ENCODE measurements at regions not wholly inside any gene's neighbourhood (a gene's known extent, or its start where the extent isn't known, plus 50 kb on each side); places are given as distances from the start of the nearest gene placed in this dataset.
"Not testable (repeated sequence)": the region's sequence is repeated elsewhere in the genome, so short reads cannot be mapped to it uniquely, and the experiment has no call there.

DNA sequence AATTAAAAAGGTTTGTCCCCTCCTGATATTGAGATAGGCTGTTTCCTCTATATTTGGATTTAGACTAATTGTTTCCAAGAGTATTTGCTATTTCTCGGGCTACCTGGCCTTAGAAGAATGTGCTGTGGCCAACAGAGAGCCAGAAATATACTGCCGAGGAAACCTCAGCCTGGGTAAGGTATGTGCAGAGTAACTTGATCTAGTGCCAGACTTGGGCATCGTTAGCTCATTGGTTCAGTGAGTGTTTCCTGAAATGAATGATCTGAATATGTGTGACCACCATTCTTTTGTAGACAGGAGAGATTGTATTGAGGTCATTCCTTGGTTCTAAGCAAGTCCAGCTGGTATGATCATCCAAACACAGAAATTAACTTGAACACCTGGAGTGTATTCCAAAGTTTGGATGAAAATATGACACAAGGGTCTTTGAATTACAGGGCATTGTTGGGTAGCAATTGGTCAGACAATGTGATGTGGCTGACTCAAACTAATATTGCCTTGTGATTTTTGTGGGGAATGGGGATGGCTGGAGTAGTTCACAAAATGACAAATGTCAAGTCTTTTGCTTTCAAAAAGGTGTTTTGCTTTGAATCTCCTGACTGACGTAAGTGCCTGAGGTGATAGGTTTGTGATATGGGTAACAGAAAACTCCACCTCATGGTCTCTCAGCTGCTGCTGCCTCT is 100.2 kb upstream of the CXCL13 start:
- H3K36me3 Mint-ChIP-seq (ENCODE audit: insufficient read depth), result no peaks in the 10 kb centered on the region
- H3K4me1 Mint-ChIP-seq, result no peaks in the 10 kb centered on the region
- no peaks in the 10 kb centered on the region for H3K9me3 Mint-ChIP-seq
- no peak overlapping the region for H3K27ac Mint-ChIP-seq (ENCODE audit: low read depth)
- ATAC-seq (replicated peaks; ENCODE audit: extremely low read depth, poor library complexity, severe bottlenecking) (no peak), DNase-seq (ENCODE audit: low spot score in 2 of 2) (no peak)
- H3K4me3 Mint-ChIP-seq, result no peak overlapping the region
- no peaks in the 10 kb centered on the region for H3K27me3 Mint-ChIP-seq

DNA sequence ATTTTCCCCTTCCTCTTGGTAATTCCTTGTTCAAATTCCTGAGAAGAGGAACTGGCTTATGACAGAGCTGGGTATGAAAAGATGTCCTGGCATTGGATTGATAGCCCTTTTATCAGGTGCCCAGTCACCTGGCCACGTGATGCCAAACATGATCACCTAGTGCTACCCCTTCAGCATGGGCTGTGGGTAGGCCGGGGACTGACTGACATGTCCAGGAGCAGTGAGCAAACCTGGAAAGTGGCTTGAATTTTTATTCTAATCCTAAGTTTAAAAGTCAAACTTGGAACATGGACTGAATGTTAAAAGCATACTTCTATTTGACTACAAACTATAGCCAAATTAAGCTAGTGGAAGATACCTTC is 99.7 kb upstream of the CXCL13 start:
- DNase-seq (ENCODE audit: low spot score in 2 of 2) (no peak), ATAC-seq (replicated peaks; ENCODE audit: extremely low read depth, poor library complexity, severe bottlenecking) (no peak)
- Mint-ChIP-seq H3K27me3 (no peaks in the 10 kb centered on the region), H3K4me3 (no peak overlapping the region), H3K27ac (ENCODE audit: low read depth) (no peak overlapping the region), H3K36me3 (ENCODE audit: insufficient read depth) (no peaks in the 10 kb centered on the region), H3K9me3 (no peaks in the 10 kb centered on the region), H3K4me1 (no peaks in the 10 kb centered on the region)

DNA sequence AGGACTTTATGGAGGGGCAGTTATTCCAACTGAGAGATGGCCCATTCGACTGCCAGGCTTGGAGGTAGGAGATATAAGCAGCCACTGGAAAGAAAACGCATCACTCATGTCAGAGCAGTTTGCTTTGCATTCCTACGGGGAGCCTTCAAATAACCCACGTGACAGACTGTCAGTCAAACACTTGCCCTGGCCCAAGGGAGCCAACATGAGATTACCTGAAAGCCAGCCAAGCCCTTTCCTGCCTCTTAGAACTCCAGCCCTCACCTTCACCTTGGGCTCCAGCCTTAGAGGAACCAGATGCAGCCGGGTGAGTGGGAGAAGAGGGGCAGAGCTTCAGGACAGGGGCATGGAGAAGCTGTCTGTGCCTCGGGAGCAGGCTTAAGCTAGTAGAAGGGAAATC is 95.3 kb upstream of the CXCL13 start:
- Mint-ChIP-seq H3K36me3 (ENCODE audit: insufficient read depth) (no peaks in the 10 kb centered on the region), H3K27ac (ENCODE audit: low read depth) (no peak overlapping the region), H3K27me3 (no peaks in the 10 kb centered on the region), H3K9me3 (no peaks in the 10 kb centered on the region), H3K4me3 (no peak overlapping the region), H3K4me1 (no peaks in the 10 kb centered on the region)
- ATAC-seq (replicated peaks; ENCODE audit: extremely low read depth, poor library complexity, severe bottlenecking) (no peak), DNase-seq (ENCODE audit: low spot score in 2 of 2) (no peak)

DNA sequence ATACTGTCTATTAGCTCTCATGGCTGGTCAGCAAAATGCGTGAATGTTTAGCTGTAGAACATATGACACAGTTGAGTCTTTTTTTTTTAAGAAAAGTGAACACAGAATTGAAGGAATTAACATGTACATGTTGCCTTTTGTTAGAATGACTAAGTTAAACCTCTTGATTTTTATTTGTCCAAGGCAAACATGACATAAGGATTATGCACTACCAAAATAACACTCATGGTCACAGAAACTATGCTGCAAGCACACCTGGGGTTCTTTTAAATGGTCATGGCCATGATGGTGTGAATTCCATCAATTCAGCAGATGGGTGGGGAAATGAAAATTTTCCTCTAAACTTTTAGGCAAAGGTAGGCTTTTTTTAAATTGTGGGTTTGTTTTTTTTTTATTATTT is 80.1 kb upstream of the CXCL13 start:
- Mint-ChIP-seq H3K27me3 (peaks cover 44% of the 10 kb centered on the region), H3K9me3 (no peaks in the 10 kb centered on the region), H3K4me1 (no peaks in the 10 kb centered on the region), H3K36me3 (ENCODE audit: insufficient read depth) (peaks cover 1% of the 10 kb centered on the region), H3K4me3 (no peak overlapping the region), H3K27ac (ENCODE audit: low read depth) (no peak overlapping the region)
- DNase-seq (ENCODE audit: low spot score in 2 of 2) (no peak), ATAC-seq (replicated peaks; ENCODE audit: extremely low read depth, poor library complexity, severe bottlenecking) (no peak)

DNA sequence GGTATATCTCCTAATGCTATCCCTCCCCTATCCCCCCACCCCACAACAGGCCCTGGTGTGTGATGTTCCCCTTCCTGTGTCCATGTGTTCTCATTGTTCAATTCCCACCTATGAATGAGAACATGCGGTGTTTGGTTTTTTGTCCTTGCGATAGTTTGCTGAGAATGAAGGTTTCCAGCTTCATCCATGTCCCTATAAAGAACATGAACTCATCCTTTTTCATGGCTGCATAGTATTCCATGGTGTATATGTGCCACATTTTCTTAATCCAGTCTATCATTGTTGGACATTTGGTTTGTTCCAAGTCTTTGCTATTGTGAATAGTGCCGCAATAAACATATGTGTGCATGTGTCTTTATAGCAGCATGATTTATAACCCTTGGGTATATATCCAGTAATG is 77.7 kb upstream of the CXCL13 start:
- H3K4me1 Mint-ChIP-seq; H3K27ac Mint-ChIP-seq (ENCODE audit: low read depth); DNase-seq (ENCODE audit: low spot score in 2 of 2); H3K4me3 Mint-ChIP-seq; H3K9me3 Mint-ChIP-seq; H3K36me3 Mint-ChIP-seq (ENCODE audit: insufficient read depth); ATAC-seq (replicated peaks; ENCODE audit: extremely low read depth, poor library complexity, severe bottlenecking): not testable (repeated sequence)
- peaks cover 34% of the 10 kb centered on the region for H3K27me3 Mint-ChIP-seq

DNA sequence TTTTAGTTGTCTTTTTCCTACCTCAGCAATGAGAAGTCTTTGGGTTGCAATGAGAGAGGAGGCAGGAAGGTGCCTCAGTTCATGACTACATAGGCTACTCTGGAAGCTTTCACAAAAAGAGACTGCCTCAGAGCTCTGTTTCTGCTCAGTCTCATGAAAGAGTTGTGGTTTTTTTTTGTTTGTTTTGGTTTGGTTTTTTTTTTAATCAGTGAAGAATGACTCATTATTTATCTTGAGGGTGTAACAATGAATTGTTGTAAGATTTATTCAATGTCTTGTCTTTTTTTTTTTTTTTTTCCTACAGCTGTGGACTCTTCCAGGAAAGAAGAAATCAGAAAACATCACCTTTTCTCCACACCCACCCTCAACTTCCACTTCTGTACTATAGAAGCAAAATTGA is 67.5 kb upstream of the CXCL13 start:
- H3K27ac Mint-ChIP-seq (ENCODE audit: low read depth), result no peak overlapping the region
- peaks cover 5% of the 10 kb centered on the region for H3K9me3 Mint-ChIP-seq
- H3K36me3 Mint-ChIP-seq (ENCODE audit: insufficient read depth), result no peaks in the 10 kb centered on the region
- peaks cover 11% of the 10 kb centered on the region for H3K4me1 Mint-ChIP-seq
- H3K27me3 Mint-ChIP-seq, result peaks cover 27% of the 10 kb centered on the region
- peak; percentile 52 for ATAC-seq (replicated peaks; ENCODE audit: extremely low read depth, poor library complexity, severe bottlenecking)
- no peak overlapping the region for H3K4me3 Mint-ChIP-seq
- no peak for DNase-seq (ENCODE audit: low spot score in 2 of 2)

DNA sequence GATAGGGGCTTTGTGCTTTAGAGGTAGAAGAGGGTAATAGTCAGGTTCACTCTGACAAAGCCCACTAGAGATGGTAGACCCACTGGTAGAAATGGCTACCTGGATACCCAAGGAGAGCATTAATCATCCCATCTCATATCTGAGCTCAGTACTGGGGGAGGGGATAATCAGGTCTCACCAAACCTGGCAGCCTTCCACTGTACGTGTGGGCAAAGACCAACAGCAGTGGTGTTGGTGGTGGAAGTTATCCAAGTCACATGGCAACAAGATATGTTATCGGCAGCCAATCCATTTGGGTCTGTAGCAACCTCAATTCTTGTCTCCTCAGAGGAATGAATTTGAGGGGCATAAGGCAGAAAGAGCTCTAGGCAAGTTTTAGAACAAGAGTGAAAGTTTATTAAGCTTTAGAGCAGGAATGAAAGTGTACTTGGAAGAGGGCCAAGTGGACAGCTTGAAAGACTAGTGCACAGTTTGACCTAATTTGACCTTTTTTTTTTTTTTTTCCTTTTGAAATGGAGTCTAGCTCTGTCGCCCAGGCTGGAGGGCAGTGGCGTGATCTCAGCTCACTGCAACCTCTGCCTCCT is 67.0 kb upstream of the CXCL13 start:
- Mint-ChIP-seq H3K27me3 (peaks cover 27% of the 10 kb centered on the region), H3K36me3 (ENCODE audit: insufficient read depth) (no peaks in the 10 kb centered on the region), H3K27ac (ENCODE audit: low read depth) (no peak overlapping the region), H3K4me1 (peaks cover 11% of the 10 kb centered on the region), H3K4me3 (no peak overlapping the region), H3K9me3 (peaks cover 5% of the 10 kb centered on the region)
- no peak for DNase-seq (ENCODE audit: low spot score in 2 of 2)
- ATAC-seq (replicated peaks; ENCODE audit: extremely low read depth, poor library complexity, severe bottlenecking), result no peak
